ENCODE measurements at regions not wholly inside any gene's neighbourhood (a gene's known extent, or its start where the extent isn't known, plus 50 kb on each side); places are given as distances from the start of the nearest gene placed in this dataset.

DNA sequence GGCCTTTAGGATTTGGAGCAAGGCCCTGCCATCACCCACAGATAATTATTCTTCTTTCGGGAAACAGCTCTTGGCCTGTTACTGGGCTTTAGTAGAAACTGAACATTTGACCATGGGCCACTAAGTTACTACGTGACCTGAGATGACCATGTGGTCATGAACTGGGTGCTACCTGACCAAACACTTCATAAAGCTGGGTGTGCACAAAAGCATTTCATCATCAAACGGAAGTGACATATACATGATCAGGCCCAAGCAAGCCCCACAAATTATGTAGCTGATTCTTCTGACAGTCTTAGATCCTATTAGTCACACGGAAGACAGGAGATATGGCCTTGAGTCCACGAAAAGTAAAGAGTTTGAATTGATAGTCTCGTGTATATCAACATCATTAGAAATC lies 130.9 kb upstream of the FBN2 start:
- TF ChIP-seq, protein P1, sequence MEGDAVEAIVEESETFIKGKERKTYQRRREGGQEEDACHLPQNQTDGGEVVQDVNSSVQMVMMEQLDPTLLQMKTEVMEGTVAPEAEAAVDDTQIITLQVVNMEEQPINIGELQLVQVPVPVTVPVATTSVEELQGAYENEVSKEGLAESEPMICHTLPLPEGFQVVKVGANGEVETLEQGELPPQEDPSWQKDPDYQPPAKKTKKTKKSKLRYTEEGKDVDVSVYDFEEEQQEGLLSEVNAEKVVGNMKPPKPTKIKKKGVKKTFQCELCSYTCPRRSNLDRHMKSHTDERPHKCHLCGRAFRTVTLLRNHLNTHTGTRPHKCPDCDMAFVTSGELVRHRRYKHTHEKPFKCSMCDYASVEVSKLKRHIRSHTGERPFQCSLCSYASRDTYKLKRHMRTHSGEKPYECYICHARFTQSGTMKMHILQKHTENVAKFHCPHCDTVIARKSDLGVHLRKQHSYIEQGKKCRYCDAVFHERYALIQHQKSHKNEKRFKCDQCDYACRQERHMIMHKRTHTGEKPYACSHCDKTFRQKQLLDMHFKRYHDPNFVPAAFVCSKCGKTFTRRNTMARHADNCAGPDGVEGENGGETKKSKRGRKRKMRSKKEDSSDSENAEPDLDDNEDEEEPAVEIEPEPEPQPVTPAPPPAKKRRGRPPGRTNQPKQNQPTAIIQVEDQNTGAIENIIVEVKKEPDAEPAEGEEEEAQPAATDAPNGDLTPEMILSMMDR (IDR thresholded peaks at IDR 0.05) = no peak
- TF ChIP-seq POLR2AphosphoS5 (IDR thresholded peaks at IDR 0.05; ENCODE audit: low read depth, low read length) = no peak
